ENCODE measurements at regions not wholly inside any gene's neighbourhood (a gene's known extent, or its start where the extent isn't known, plus 50 kb on each side); places are given as distances from the start of the nearest gene placed in this dataset.

DNA sequence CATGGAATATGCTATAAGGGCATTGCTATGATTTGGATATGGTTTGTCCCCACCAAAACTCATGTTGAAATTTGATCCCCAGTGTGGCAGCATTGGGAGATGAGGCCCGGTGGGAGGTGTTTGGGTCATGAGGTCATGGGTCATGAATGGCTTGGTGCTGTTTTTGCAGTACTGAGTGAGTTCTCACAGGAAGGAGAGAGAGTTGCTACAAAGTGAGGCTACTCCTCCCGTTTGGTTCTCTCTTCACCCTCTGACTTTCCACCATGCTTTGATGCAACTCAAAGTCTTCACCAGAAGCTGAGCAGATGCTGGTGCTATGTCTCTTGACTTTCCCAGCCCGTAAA lies 388.1 kb upstream of the TMPO start:
- no peaks in the 10 kb centered on the region for H3K27me3 ChIP-seq (replicated peaks; ENCODE audit: control insufficient read depth, insufficient read depth, low read length, poor library complexity, severe bottlenecking)
- H3K9me3 ChIP-seq (ENCODE audit: control insufficient read depth, low read length) = no peaks in the 10 kb centered on the region
- no peaks in the 10 kb centered on the region for H3K36me3 ChIP-seq (ENCODE audit: control insufficient read depth, insufficient read depth, low read length)
- H3K4me1 ChIP-seq (ENCODE audit: control insufficient read depth, insufficient read depth, low read length, poor library complexity, severe bottlenecking) = no peaks in the 10 kb centered on the region
- no peak overlapping the region for H3K4me3 ChIP-seq (ENCODE audit: insufficient read depth, low read depth, low read length, poor library complexity, severe bottlenecking)
- no peak overlapping the region for H3K27ac ChIP-seq (ENCODE audit: insufficient read depth, low read length, poor library complexity, severe bottlenecking)
- no peak for DNase-seq

DNA sequence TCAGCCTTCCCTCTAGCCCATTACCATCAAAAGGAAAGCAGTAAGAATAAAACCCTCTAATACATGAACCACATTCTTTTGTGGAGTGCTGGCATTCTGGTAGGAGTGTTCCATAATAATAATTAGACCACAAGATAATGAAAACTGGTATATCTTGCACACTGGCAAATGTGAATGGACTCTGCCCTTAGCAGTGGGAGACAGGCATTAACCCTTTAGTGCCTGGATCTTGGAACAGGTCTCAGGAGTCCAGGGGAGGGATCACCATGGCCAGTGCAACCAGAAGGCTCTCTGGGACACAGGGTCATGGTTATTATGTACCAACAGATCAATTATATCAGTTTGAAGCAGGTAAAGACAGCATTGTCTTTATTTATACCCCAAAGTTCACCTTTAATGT lies 387.5 kb upstream of the TMPO start:
- Histone ChIP-seq H3K4me3 (ENCODE audit: insufficient read depth, low read depth, low read length, poor library complexity, severe bottlenecking) (no peak overlapping the region), H3K9me3 (ENCODE audit: control insufficient read depth, low read length) (no peaks in the 10 kb centered on the region), H3K27me3 (replicated peaks; ENCODE audit: control insufficient read depth, insufficient read depth, low read length, poor library complexity, severe bottlenecking) (no peaks in the 10 kb centered on the region), H3K27ac (ENCODE audit: insufficient read depth, low read length, poor library complexity, severe bottlenecking) (no peak overlapping the region), H3K36me3 (ENCODE audit: control insufficient read depth, insufficient read depth, low read length) (no peaks in the 10 kb centered on the region), H3K4me1 (ENCODE audit: control insufficient read depth, insufficient read depth, low read length, poor library complexity, severe bottlenecking) (no peaks in the 10 kb centered on the region)
- no peak for DNase-seq

DNA sequence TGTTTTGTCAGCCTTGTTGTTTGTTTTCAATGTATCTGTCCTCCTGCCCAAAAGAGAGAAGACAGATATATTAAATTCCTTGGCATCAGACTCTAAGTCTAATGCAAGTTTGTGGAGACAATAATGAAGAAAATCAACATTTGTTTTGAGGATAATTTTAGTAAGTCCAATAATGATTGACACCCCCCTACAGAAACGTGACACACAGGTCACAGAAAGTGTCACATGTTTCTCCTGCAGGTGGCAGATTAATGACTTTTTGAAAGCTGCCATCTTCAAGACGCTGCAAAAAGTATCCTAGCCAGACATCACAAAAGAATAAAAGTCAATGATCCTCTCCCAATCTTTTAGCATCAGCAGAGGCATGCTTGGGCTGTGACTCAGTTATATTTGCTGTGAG lies 378.8 kb upstream of the TMPO start:
- Histone ChIP-seq H3K27ac (ENCODE audit: insufficient read depth, low read length, poor library complexity, severe bottlenecking) (no peak overlapping the region), H3K27me3 (replicated peaks; ENCODE audit: control insufficient read depth, insufficient read depth, low read length, poor library complexity, severe bottlenecking) (no peaks in the 10 kb centered on the region), H3K4me3 (ENCODE audit: insufficient read depth, low read depth, low read length, poor library complexity, severe bottlenecking) (no peak overlapping the region), H3K4me1 (ENCODE audit: control insufficient read depth, insufficient read depth, low read length, poor library complexity, severe bottlenecking) (no peaks in the 10 kb centered on the region), H3K9me3 (ENCODE audit: control insufficient read depth, low read length) (no peaks in the 10 kb centered on the region), H3K36me3 (ENCODE audit: control insufficient read depth, insufficient read depth, low read length) (no peaks in the 10 kb centered on the region)
- DNase-seq = no peak

DNA sequence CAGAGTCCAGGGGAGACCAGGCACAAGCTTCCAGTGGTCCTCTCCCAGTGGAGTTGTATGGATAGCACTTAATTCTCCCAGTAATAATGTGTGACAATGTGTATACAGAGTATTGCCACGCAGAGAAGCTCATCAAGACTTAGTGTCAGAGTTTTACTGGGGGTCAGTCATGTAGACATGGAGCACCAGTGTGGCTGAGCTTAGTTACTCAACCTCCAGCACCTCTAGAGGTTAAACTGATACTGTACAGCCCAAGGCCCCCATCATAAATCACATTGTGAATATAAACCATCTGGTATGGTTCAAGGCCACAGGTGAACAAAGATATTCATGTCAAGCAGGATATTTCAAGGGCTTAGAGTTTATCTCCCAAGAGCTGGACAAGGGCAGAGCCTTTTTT lies 378.1 kb upstream of the TMPO start:
- Histone ChIP-seq H3K4me3 (ENCODE audit: insufficient read depth, low read depth, low read length, poor library complexity, severe bottlenecking) (no peak overlapping the region), H3K27me3 (replicated peaks; ENCODE audit: control insufficient read depth, insufficient read depth, low read length, poor library complexity, severe bottlenecking) (no peaks in the 10 kb centered on the region), H3K9me3 (ENCODE audit: control insufficient read depth, low read length) (no peaks in the 10 kb centered on the region), H3K36me3 (ENCODE audit: control insufficient read depth, insufficient read depth, low read length) (no peaks in the 10 kb centered on the region), H3K4me1 (ENCODE audit: control insufficient read depth, insufficient read depth, low read length, poor library complexity, severe bottlenecking) (no peaks in the 10 kb centered on the region), H3K27ac (ENCODE audit: insufficient read depth, low read length, poor library complexity, severe bottlenecking) (no peak overlapping the region)
- DNase-seq = no peak

DNA sequence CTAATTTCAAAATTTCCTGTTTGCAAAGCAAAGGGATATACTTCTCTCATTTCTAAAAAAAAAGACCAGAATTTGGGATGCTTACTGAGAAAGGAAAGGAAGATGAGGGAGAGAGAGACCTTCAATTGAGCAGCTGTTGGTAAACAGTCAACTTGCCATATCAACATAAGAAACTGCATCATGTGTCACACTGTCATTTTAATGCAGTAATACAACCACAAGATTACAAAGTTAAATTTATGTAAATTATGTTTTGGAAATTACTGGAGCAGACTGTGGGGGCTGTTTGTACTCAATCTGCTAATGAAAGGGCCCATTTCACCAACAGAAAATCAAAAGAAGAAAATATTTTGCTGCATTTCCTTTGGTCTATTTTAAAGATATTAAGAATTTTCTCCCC lies 370.4 kb upstream of the TMPO start:
- no peaks in the 10 kb centered on the region for H3K9me3 ChIP-seq (ENCODE audit: control insufficient read depth, low read length)
- no peak overlapping the region for H3K4me3 ChIP-seq (ENCODE audit: insufficient read depth, low read depth, low read length, poor library complexity, severe bottlenecking)
- H3K36me3 ChIP-seq (ENCODE audit: control insufficient read depth, insufficient read depth, low read length) = no peaks in the 10 kb centered on the region
- no peak overlapping the region for H3K27ac ChIP-seq (ENCODE audit: insufficient read depth, low read length, poor library complexity, severe bottlenecking)
- no peaks in the 10 kb centered on the region for H3K27me3 ChIP-seq (replicated peaks; ENCODE audit: control insufficient read depth, insufficient read depth, low read length, poor library complexity, severe bottlenecking)
- no peak for DNase-seq
- no peaks in the 10 kb centered on the region for H3K4me1 ChIP-seq (ENCODE audit: control insufficient read depth, insufficient read depth, low read length, poor library complexity, severe bottlenecking)

DNA sequence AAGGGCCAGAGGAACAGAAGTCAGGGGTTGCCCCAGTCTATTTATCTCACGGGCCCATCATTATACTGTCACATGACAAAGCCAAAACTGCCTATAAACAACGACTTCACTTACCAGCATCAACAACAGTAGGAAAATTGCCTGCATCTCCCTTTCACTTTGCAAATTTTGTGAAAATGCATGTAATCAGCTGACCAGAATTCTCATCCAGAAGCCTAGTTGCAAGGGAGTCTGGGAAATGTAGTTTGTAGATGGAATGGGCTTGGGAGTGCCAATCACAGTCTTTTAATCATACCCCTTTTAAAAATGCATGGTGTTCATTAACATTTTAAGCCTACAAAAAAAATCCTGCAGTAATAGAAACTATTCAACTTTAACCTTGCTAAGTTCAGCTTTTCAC lies 369.3 kb upstream of the TMPO start:
- no peaks in the 10 kb centered on the region for H3K4me1 ChIP-seq (ENCODE audit: control insufficient read depth, insufficient read depth, low read length, poor library complexity, severe bottlenecking)
- H3K36me3 ChIP-seq (ENCODE audit: control insufficient read depth, insufficient read depth, low read length) = no peaks in the 10 kb centered on the region
- no peak overlapping the region for H3K27ac ChIP-seq (ENCODE audit: insufficient read depth, low read length, poor library complexity, severe bottlenecking)
- no peaks in the 10 kb centered on the region for H3K27me3 ChIP-seq (replicated peaks; ENCODE audit: control insufficient read depth, insufficient read depth, low read length, poor library complexity, severe bottlenecking)
- no peaks in the 10 kb centered on the region for H3K9me3 ChIP-seq (ENCODE audit: control insufficient read depth, low read length)
- no peak for DNase-seq
- no peak overlapping the region for H3K4me3 ChIP-seq (ENCODE audit: insufficient read depth, low read depth, low read length, poor library complexity, severe bottlenecking)

DNA sequence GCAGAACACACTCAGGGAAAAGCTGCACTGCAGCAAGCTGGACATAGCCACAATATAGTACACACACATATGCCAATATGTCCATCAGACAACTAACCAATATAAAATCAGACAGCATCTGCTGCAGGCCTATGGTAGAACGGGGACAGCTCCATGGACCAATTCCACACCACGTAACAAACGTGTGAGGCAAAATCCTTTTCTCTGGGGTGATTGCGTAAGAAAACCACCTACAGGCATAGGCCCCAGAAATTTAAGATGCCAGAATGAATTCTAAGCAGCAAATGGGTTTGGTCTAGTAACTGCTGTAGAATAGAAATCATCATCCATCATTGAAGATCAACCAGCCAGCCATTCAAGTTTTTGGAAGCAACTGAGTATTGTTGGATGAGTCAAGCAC lies 368.9 kb upstream of the TMPO start:
- Histone ChIP-seq H3K9me3 (ENCODE audit: control insufficient read depth, low read length) (no peaks in the 10 kb centered on the region), H3K4me1 (ENCODE audit: control insufficient read depth, insufficient read depth, low read length, poor library complexity, severe bottlenecking) (no peaks in the 10 kb centered on the region), H3K27me3 (replicated peaks; ENCODE audit: control insufficient read depth, insufficient read depth, low read length, poor library complexity, severe bottlenecking) (no peaks in the 10 kb centered on the region), H3K4me3 (ENCODE audit: insufficient read depth, low read depth, low read length, poor library complexity, severe bottlenecking) (no peak overlapping the region), H3K27ac (ENCODE audit: insufficient read depth, low read length, poor library complexity, severe bottlenecking) (no peak overlapping the region), H3K36me3 (ENCODE audit: control insufficient read depth, insufficient read depth, low read length) (no peaks in the 10 kb centered on the region)
- DNase-seq = no peak

DNA sequence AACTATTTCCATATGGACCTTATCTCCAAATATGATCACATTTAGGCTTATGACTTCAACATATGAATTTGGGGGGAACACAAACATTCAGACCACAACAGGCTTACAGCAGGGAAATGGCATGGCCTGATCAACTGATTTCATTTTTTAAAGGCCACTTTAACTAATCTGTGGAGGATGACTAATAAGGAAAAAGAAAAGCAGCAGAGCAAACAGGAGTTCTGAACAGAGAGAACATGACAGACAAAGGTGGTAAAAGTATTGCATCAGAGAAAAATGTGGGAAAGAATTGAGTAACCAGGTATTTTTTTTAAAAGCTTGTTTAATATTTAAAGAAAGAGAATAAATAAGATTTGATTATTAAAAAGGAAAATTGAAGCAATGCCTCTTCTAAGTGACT lies 366.1 kb upstream of the TMPO start:
- H3K9me3 ChIP-seq (ENCODE audit: control insufficient read depth, low read length) = no peaks in the 10 kb centered on the region
- no peak for DNase-seq
- H3K27ac ChIP-seq (ENCODE audit: insufficient read depth, low read length, poor library complexity, severe bottlenecking) = no peak overlapping the region
- no peak overlapping the region for H3K4me3 ChIP-seq (ENCODE audit: insufficient read depth, low read depth, low read length, poor library complexity, severe bottlenecking)
- no peaks in the 10 kb centered on the region for H3K4me1 ChIP-seq (ENCODE audit: control insufficient read depth, insufficient read depth, low read length, poor library complexity, severe bottlenecking)
- no peaks in the 10 kb centered on the region for H3K36me3 ChIP-seq (ENCODE audit: control insufficient read depth, insufficient read depth, low read length)
- H3K27me3 ChIP-seq (replicated peaks; ENCODE audit: control insufficient read depth, insufficient read depth, low read length, poor library complexity, severe bottlenecking) = no peaks in the 10 kb centered on the region

DNA sequence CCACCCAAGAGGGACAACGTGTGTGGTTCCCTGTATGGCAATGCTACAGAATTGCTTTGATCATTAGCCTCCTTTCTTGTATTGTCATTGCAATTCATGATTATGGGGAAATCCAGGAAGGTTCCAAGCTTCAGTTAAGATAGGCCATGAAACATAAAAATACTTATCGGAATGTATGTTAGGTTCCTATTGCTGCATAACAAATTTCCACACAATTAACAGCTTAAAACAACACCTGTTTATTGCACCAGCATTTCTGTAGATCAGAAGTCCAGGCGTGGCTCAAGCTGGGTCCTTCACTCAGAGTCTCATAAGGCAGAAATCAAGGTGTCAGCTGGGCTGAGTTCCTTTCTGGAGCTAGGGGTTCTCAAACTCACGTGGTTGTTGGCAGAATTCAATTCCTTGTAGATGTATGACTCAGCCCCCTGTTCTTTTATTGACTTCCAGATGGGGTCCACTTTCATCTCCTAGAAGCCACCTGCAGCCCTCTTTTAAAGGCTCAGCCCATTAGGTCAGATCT lies 365.6 kb upstream of the TMPO start:
- H3K9me3 ChIP-seq (ENCODE audit: control insufficient read depth, low read length) = no peaks in the 10 kb centered on the region
- no peak overlapping the region for H3K4me3 ChIP-seq (ENCODE audit: insufficient read depth, low read depth, low read length, poor library complexity, severe bottlenecking)
- no peaks in the 10 kb centered on the region for H3K4me1 ChIP-seq (ENCODE audit: control insufficient read depth, insufficient read depth, low read length, poor library complexity, severe bottlenecking)
- H3K27ac ChIP-seq (ENCODE audit: insufficient read depth, low read length, poor library complexity, severe bottlenecking) = no peak overlapping the region
- H3K27me3 ChIP-seq (replicated peaks; ENCODE audit: control insufficient read depth, insufficient read depth, low read length, poor library complexity, severe bottlenecking) = no peaks in the 10 kb centered on the region
- no peaks in the 10 kb centered on the region for H3K36me3 ChIP-seq (ENCODE audit: control insufficient read depth, insufficient read depth, low read length)
- DNase-seq = no peak

DNA sequence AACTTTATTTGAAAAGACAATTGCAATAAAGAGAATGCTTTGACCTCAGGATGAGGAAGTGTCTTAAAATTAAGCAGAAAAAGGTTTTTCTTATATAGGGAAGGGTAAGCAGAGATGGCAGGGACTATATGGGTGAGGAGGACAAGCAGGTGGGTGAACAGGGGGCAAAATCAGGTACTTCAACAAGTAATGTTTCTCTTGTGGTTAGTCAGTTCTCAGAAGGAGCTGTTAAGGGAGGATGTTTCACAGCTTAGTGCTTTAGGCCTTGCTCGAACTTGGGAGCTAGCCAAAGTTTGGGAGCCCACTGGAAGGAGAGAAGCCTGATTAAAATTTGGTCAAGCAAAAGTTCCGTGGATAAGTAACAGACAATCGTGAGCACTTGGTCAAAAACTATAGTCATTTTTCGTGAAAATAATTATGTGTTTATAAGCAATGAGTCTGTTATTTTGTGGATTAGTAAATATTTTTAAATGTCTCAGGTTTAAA lies 364.2 kb upstream of the TMPO start:
- Histone ChIP-seq H3K9me3 (ENCODE audit: control insufficient read depth, low read length) (no peaks in the 10 kb centered on the region), H3K4me3 (ENCODE audit: insufficient read depth, low read depth, low read length, poor library complexity, severe bottlenecking) (no peak overlapping the region), H3K27me3 (replicated peaks; ENCODE audit: control insufficient read depth, insufficient read depth, low read length, poor library complexity, severe bottlenecking) (no peaks in the 10 kb centered on the region), H3K27ac (ENCODE audit: insufficient read depth, low read length, poor library complexity, severe bottlenecking) (no peak overlapping the region), H3K36me3 (ENCODE audit: control insufficient read depth, insufficient read depth, low read length) (no peaks in the 10 kb centered on the region), H3K4me1 (ENCODE audit: control insufficient read depth, insufficient read depth, low read length, poor library complexity, severe bottlenecking) (no peaks in the 10 kb centered on the region)
- DNase-seq = no peak

DNA sequence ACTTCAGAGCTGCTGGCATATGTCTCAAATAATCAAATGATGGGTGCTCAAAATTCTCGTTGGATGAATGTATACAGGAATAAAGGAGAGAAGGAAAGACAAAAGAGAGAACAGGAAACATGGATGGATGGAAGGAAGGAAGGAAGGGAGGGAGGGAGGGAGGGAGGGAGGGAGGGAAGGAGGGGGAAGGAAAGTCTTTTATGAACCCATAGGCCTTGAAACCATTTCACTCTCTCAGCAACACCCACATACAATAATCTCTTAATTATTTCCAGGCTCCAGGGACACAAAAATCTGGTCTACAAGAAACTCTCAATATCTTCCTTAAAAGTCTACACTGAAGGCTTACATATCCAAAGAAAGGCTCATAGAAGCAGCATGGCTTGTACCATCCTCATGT lies 363.4 kb upstream of the TMPO start:
- Histone ChIP-seq H3K9me3 (ENCODE audit: control insufficient read depth, low read length) (no peaks in the 10 kb centered on the region), H3K27me3 (replicated peaks; ENCODE audit: control insufficient read depth, insufficient read depth, low read length, poor library complexity, severe bottlenecking) (no peaks in the 10 kb centered on the region), H3K4me3 (ENCODE audit: insufficient read depth, low read depth, low read length, poor library complexity, severe bottlenecking) (no peak overlapping the region), H3K36me3 (ENCODE audit: control insufficient read depth, insufficient read depth, low read length) (no peaks in the 10 kb centered on the region), H3K27ac (ENCODE audit: insufficient read depth, low read length, poor library complexity, severe bottlenecking) (no peak overlapping the region), H3K4me1 (ENCODE audit: control insufficient read depth, insufficient read depth, low read length, poor library complexity, severe bottlenecking) (no peaks in the 10 kb centered on the region)
- no peak for DNase-seq

All from effector memory CD4-positive, alpha-beta T cell (primary cell).